Stimulated activated CD8-positive, alpha-beta memory T cell treated with anti-CD3 and anti-CD28 coated beads, Interleukin-4, amount 100 ng/mL, for 48 hours (primary cell): ENCODE measurements at regions not wholly inside any gene's neighbourhood (a gene's known extent, or its start where the extent isn't known, plus 50 kb on each side); places are given as distances from the start of the nearest gene placed in this dataset.

Experiments
- DNase-seq: peaks from one replicate; pipeline ENCODE4 v3.0.0-alpha.2; 2020

- no peak for DNase-seq
These were observed 947.9 kb downstream of the FAT4 start for GRCh38 chr4:126262665-126263064.

- DNase-seq: no peak
These were observed 950.1 kb downstream of the FAT4 start for GRCh38 chr4:126264839-126265238.

- no peak for DNase-seq
These were observed 951.1 kb downstream of the FAT4 start for GRCh38 chr4:126265888-126266287.

- no peak for DNase-seq
These were observed 952.9 kb downstream of the FAT4 start for GRCh38 chr4:126267689-126268088.

GRCh38 chr4:126268106-126268505 is 953.4 kb downstream of the FAT4 start:
- no peak for DNase-seq

- no peak for DNase-seq
These were observed 954.4 kb downstream of the FAT4 start for GRCh38 chr4:126269106-126269505.

- no peak for DNase-seq
These were observed 956.5 kb downstream of the FAT4 start for GRCh38 chr4:126271292-126271691.

- DNase-seq: no peak
These were observed 959.0 kb downstream of the FAT4 start for GRCh38 chr4:126273746-126274145.

GRCh38 chr4:126291886-126292285 is 977.1 kb downstream of the FAT4 start:
- no peak for DNase-seq

GRCh38 chr4:126298271-126298670 is 983.5 kb downstream of the FAT4 start:
- no peak for DNase-seq

- no peak for DNase-seq
These were observed 991.6 kb downstream of the FAT4 start for GRCh38 chr4:126306152-126306869.

- DNase-seq: no peak
These were observed 1003.6 kb downstream of the FAT4 start for GRCh38 chr4:126318376-126318775.

- DNase-seq: no peak
These were observed 1014.2 kb downstream of the FAT4 start for GRCh38 chr4:126328914-126329313.

- no peak for DNase-seq
These were observed 1023.8 kb downstream of the FAT4 start for GRCh38 chr4:126338548-126338947.

GRCh38 chr4:126341927-126342326 is 1027.2 kb downstream of the FAT4 start:
- no peak for DNase-seq

GRCh38 chr4:126344472-126344871 is 1029.7 kb downstream of the FAT4 start:
- DNase-seq: no peak

- no peak for DNase-seq
These were observed 1031.9 kb downstream of the FAT4 start for GRCh38 chr4:126346654-126347053.

GRCh38 chr4:126354784-126355183 is 1040.0 kb downstream of the FAT4 start:
- no peak for DNase-seq

- DNase-seq: no peak
These were observed 1043.3 kb downstream of the FAT4 start for GRCh38 chr4:126358041-126358440.

GRCh38 chr4:126361287-126361686 is 1046.5 kb downstream of the FAT4 start:
- DNase-seq: no peak

- DNase-seq: no peak
These were observed 1049.7 kb downstream of the FAT4 start for GRCh38 chr4:126364311-126364911.

- no peak for DNase-seq
These were observed 1054.3 kb downstream of the FAT4 start for GRCh38 chr4:126369076-126369475.

- no peak for DNase-seq
These were observed 1057.9 kb downstream of the FAT4 start for GRCh38 chr4:126372634-126373033.

- DNase-seq: no peak
These were observed 1060.8 kb downstream of the FAT4 start for GRCh38 chr4:126375462-126376054.
